WTC11 (cell line): ENCODE measurements at regions not wholly inside any gene's neighbourhood (a gene's known extent, or its start where the extent isn't known, plus 50 kb on each side); places are given as distances from the start of the nearest gene placed in this dataset.

Experiments used
- ATAC-seq: fragments of 200-7000 bp; cut with Tn5 transposase; 2 replicates; pipeline ENCODE4 v1.10.0; 2021; ENCODE audit warnings: mild to moderate bottlenecking, moderate library complexity
- CTCF ChIA-PET: fragments of 300-600 bp; sonication (Branson Sonifier 250); formaldehyde crosslinking; loops from one replicate; lab custom pipeline; 2021; ENCODE audit warnings: antibody characterized with exemption; lab: Charles Lee
- POLR2A ChIA-PET: fragments of 350-600 bp; sonication (Branson Sonifier 250); formaldehyde crosslinking; loops from one replicate; lab custom pipeline; 2021; ENCODE audit warnings: antibody characterized with exemption; lab: Charles Lee
- DNase-seq: peaks from one replicate; pipeline ENCODE4 v3.0.0; 2021; ENCODE audit warnings: low spot score
- H3K27ac Mint-ChIP-seq: 2 replicates; pipeline ENCODE4 v1.8.0; 2021; ENCODE audit warnings: mixed read lengths
- H3K27me3 Mint-ChIP-seq: 2 replicates; pipeline ENCODE4 v1.8.0; 2021; ENCODE audit warnings: low read depth, mild to moderate bottlenecking, moderate library complexity, mixed read lengths
- H3K36me3 Mint-ChIP-seq: 2 replicates; pipeline ENCODE4 v1.8.0; 2021; ENCODE audit warnings: mixed read lengths
- H3K4me1 Mint-ChIP-seq: 2 replicates; pipeline ENCODE4 v1.8.0; 2022; ENCODE audit warnings: mixed read lengths
- H3K4me3 Mint-ChIP-seq: 2 replicates; pipeline ENCODE4 v1.8.0; 2021; ENCODE audit warnings: mild to moderate bottlenecking, moderate library complexity, mixed read lengths
- H3K9me3 Mint-ChIP-seq: 2 replicates; pipeline ENCODE4 v1.8.0; 2021; ENCODE audit warnings: mixed read lengths
- ATF1 ChIP-seq: sonication (generic); formaldehyde crosslinking; IDR thresholded peaks from 2 replicates; pipeline ENCODE4 v1.8.1; 2023; ENCODE audit warnings: mild to moderate bottlenecking, moderate library complexity, missing genetic modification reagents
- ATF2 ChIP-seq: sonication (generic); formaldehyde crosslinking; IDR thresholded peaks from 2 replicates; pipeline ENCODE4 v1.8.1; 2022; ENCODE audit warnings: low read depth, missing genetic modification reagents, borderline replicate concordance
- CREM ChIP-seq: sonication (generic); formaldehyde crosslinking; IDR thresholded peaks from 2 replicates; pipeline ENCODE4 v1.8.1; 2022; ENCODE audit warnings: mild to moderate bottlenecking, missing genetic modification reagents, moderate library complexity
- E2F1 ChIP-seq: sonication (generic); formaldehyde crosslinking; IDR thresholded peaks from 2 replicates; pipeline ENCODE4 v1.8.0; 2022; ENCODE audit warnings: mild to moderate bottlenecking, missing genetic modification reagents
- FOXJ3 ChIP-seq: sonication (generic); formaldehyde crosslinking; IDR thresholded peaks from 2 replicates; pipeline ENCODE4 v1.9.0; 2021; ENCODE audit warnings: missing genetic modification reagents, mild to moderate bottlenecking, borderline replicate concordance
- GRHL2 ChIP-seq: fragments of 250-450 bp; sonication (Bioruptor Pico); IDR thresholded peaks from 2 replicates; pipeline ENCODE4 v1.8.0; 2022; ENCODE audit warnings: mild to moderate bottlenecking, moderate library complexity; ENCODE audit not compliant: insufficient replicate concordance, severe bottlenecking
- JAZF1 ChIP-seq: fragments of 250-450 bp; sonication (Bioruptor Pico); IDR thresholded peaks from 2 replicates; pipeline ENCODE4 v1.9.0; 2021; ENCODE audit warnings: moderate library complexity, mild to moderate bottlenecking, inconsistent platforms
- MAX ChIP-seq: sonication (generic); formaldehyde crosslinking; IDR thresholded peaks from 2 replicates; pipeline ENCODE4 v1.8.0; 2022; ENCODE audit warnings: mild to moderate bottlenecking, missing genetic modification reagents
- MXD4 ChIP-seq: fragments of 250-450 bp; sonication (Bioruptor Pico); IDR thresholded peaks from 2 replicates; pipeline ENCODE4 v1.8.0; 2021; ENCODE audit warnings: mild to moderate bottlenecking, moderate library complexity, borderline replicate concordance
- NFE2L1 ChIP-seq: sonication (generic); formaldehyde crosslinking; IDR thresholded peaks from 2 replicates; pipeline ENCODE4 v1.8.1; 2023; ENCODE audit warnings: missing genetic modification reagents
- OVOL2 ChIP-seq: fragments of 250-450 bp; sonication (Bioruptor Pico); IDR thresholded peaks from 2 replicates; pipeline ENCODE4 v1.9.0; 2021; ENCODE audit warnings: mild to moderate bottlenecking, borderline replicate concordance
- RELA ChIP-seq: sonication (generic); formaldehyde crosslinking; IDR thresholded peaks from 2 replicates; pipeline ENCODE4 v1.8.1; 2022; ENCODE audit warnings: missing genetic modification reagents, mild to moderate bottlenecking, borderline replicate concordance
- RORB ChIP-seq: fragments of 250-450 bp; sonication (Bioruptor Pico); IDR thresholded peaks from 2 replicates; pipeline ENCODE4 v1.9.0; 2021; ENCODE audit warnings: mild to moderate bottlenecking
- TEAD4 ChIP-seq: sonication (generic); formaldehyde crosslinking; IDR thresholded peaks from 2 replicates; pipeline ENCODE4 v1.8.0; 2022; ENCODE audit warnings: mild to moderate bottlenecking, missing genetic modification reagents
- TP53 ChIP-seq: sonication (generic); formaldehyde crosslinking; IDR thresholded peaks from 2 replicates; pipeline ENCODE4 v1.8.1; 2023; ENCODE audit warnings: mild to moderate bottlenecking, missing genetic modification reagents
- ZNF219 ChIP-seq: sonication (generic); formaldehyde crosslinking; IDR thresholded peaks from 2 replicates; pipeline ENCODE4 v1.8.0; 2023; ENCODE audit warnings: missing genetic modification reagents, mild to moderate bottlenecking, borderline replicate concordance
- ZNF263 ChIP-seq: sonication (generic); formaldehyde crosslinking; IDR thresholded peaks from 2 replicates; pipeline ENCODE4 v1.8.1; 2022; ENCODE audit warnings: low read depth, mild to moderate bottlenecking, moderate library complexity, missing genetic modification reagents
- ZNF416 ChIP-seq: fragments of 250-450 bp; sonication (Bioruptor Pico); IDR thresholded peaks from 2 replicates; pipeline ENCODE4 v1.9.0; 2021; ENCODE audit warnings: mild to moderate bottlenecking, inconsistent platforms
- TF ChIP-seq, protein P1 (sequence below): sonication (generic); formaldehyde crosslinking; IDR thresholded peaks from 2 replicates; pipeline ENCODE4 v1.8.0; 2022; ENCODE audit warnings: mild to moderate bottlenecking, missing genetic modification reagents
- TF ChIP-seq, protein P2 (sequence below): sonication (generic); formaldehyde crosslinking; IDR thresholded peaks from 2 replicates; pipeline ENCODE4 v1.8.0; 2023; ENCODE audit warnings: missing genetic modification reagents, mild to moderate bottlenecking, borderline replicate concordance

DNA sequence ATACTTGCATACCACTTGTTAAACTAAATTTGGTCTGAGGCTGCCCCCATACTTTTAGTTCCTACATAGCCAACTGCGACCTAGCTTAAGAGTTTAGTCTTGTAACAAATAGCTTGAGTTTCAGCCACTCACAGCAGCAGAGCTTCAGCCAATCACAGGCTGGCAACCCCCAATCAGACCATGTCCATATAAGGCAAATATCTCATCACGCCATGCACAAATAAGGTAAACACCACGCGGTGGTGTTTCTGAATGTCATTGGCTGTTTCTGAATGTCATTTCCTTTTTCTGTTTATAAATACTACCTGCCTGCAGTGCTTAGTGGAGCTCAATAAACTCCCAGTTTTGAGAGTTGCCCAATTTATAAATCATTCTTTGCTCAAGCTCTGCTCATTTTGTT lies 143.1 kb upstream of the MAD2L1 start (continued):
- TF ChIP-seq RELA (CRISPR knock-in tag) (no peak), ZNF263 (CRISPR knock-in tag) (no peak), TEAD4 (CRISPR knock-in tag) (no peak), JAZF1 (CRISPR knock-in tag) (no peak), TP53 (no peak), FOXJ3 (CRISPR knock-in tag) (no peak), E2F1 (CRISPR knock-in tag) (no peak), MAX (CRISPR knock-in tag) (no peak), ZNF219 (CRISPR knock-in tag) (no peak)
- TF ChIP-seq, all 79 proteins: peak for 0

- CTCF ChIA-PET = no interaction called here
- H3K27me3 Mint-ChIP-seq = no peaks in the 10 kb centered on the region
- POLR2A ChIA-PET = no interaction called here
- H3K4me3 Mint-ChIP-seq = no peak overlapping the region
- no peak for ATAC-seq
- peaks cover 33% of the 10 kb centered on the region for H3K9me3 Mint-ChIP-seq
- DNase-seq = no peak
- peaks cover 9% of the 10 kb centered on the region for H3K4me1 Mint-ChIP-seq
- TF ChIP-seq OVOL2 (CRISPR knock-in tag) (no peak), ATF1 (no peak), NFE2L1 (CRISPR knock-in tag) (no peak), CREM (no peak), RORB (no peak), ZNF416 (no peak), GRHL2 (CRISPR knock-in tag) (no peak), MXD4 (CRISPR knock-in tag) (no peak), ATF2 (CRISPR knock-in tag) (no peak)
- TF ChIP-seq, protein P1, sequence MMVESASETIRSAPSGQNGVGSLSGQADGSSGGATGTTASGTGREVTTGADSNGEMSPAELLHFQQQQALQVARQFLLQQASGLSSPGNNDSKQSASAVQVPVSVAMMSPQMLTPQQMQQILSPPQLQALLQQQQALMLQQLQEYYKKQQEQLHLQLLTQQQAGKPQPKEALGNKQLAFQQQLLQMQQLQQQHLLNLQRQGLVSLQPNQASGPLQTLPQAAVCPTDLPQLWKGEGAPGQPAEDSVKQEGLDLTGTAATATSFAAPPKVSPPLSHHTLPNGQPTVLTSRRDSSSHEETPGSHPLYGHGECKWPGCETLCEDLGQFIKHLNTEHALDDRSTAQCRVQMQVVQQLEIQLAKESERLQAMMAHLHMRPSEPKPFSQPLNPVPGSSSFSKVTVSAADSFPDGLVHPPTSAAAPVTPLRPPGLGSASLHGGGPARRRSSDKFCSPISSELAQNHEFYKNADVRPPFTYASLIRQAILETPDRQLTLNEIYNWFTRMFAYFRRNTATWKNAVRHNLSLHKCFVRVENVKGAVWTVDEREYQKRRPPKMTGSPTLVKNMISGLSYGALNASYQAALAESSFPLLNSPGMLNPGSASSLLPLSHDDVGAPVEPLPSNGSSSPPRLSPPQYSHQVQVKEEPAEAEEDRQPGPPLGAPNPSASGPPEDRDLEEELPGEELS (CRISPR knock-in tag) = no peak
- TF ChIP-seq, protein P2, sequence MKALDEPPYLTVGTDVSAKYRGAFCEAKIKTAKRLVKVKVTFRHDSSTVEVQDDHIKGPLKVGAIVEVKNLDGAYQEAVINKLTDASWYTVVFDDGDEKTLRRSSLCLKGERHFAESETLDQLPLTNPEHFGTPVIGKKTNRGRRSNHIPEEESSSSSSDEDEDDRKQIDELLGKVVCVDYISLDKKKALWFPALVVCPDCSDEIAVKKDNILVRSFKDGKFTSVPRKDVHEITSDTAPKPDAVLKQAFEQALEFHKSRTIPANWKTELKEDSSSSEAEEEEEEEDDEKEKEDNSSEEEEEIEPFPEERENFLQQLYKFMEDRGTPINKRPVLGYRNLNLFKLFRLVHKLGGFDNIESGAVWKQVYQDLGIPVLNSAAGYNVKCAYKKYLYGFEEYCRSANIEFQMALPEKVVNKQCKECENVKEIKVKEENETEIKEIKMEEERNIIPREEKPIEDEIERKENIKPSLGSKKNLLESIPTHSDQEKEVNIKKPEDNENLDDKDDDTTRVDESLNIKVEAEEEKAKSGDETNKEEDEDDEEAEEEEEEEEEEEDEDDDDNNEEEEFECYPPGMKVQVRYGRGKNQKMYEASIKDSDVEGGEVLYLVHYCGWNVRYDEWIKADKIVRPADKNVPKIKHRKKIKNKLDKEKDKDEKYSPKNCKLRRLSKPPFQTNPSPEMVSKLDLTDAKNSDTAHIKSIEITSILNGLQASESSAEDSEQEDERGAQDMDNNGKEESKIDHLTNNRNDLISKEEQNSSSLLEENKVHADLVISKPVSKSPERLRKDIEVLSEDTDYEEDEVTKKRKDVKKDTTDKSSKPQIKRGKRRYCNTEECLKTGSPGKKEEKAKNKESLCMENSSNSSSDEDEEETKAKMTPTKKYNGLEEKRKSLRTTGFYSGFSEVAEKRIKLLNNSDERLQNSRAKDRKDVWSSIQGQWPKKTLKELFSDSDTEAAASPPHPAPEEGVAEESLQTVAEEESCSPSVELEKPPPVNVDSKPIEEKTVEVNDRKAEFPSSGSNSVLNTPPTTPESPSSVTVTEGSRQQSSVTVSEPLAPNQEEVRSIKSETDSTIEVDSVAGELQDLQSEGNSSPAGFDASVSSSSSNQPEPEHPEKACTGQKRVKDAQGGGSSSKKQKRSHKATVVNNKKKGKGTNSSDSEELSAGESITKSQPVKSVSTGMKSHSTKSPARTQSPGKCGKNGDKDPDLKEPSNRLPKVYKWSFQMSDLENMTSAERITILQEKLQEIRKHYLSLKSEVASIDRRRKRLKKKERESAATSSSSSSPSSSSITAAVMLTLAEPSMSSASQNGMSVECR (CRISPR knock-in tag) = no peak
- H3K27ac Mint-ChIP-seq = no peak overlapping the region
- H3K36me3 Mint-ChIP-seq = peaks cover 2% of the 10 kb centered on the region; the same call in 1 of the 2 replicates
Measured at GRCh38 chr4:120207021-120207420, 140.4 kb upstream of the MAD2L1 start.
